Activated naive CD4-positive, alpha-beta T cell treated with Interleukin-2 at 50 U/mL for 16 hours (primary cell): ENCODE measurements at regions not wholly inside any gene's neighbourhood (a gene's known extent, or its start where the extent isn't known, plus 50 kb on each side); places are given as distances from the start of the nearest gene placed in this dataset.
"Not testable (repeated sequence)": the region's sequence is repeated elsewhere in the genome, so short reads cannot be mapped to it uniquely, and the experiment has no call there.

Experiments used
- DNase-seq: peaks from one replicate; pipeline ENCODE4 v3.0.0-alpha.2; 2020

- DNase-seq: no peak
These were observed 51.1 kb upstream of the JADE1 start for GRCh38 chr4:128758314-128758922.

GRCh38 chr4:128757712-128758111, 51.8 kb upstream of the JADE1 start:
- no peak for DNase-seq

GRCh38 chr4:128751354-128751753, 58.1 kb upstream of the JADE1 start:
- DNase-seq: no peak

- not testable (repeated sequence) for DNase-seq
These were observed 67.8 kb upstream of the JADE1 start for GRCh38 chr4:128741748-128742147.

GRCh38 chr4:128737098-128737513, 72.4 kb upstream of the JADE1 start:
- DNase-seq: no peak

GRCh38 chr4:128735714-128736113, 73.8 kb upstream of the JADE1 start:
- no peak for DNase-seq

GRCh38 chr4:128728190-128728589, 81.3 kb upstream of the JADE1 start:
- DNase-seq: no peak

GRCh38 chr4:128727658-128728057, 81.8 kb upstream of the JADE1 start:
- no peak for DNase-seq

GRCh38 chr4:128725405-128726055, 84.0 kb upstream of the JADE1 start:
- no peak for DNase-seq

- no peak for DNase-seq
These were observed 86.6 kb upstream of the JADE1 start for GRCh38 chr4:128722911-128723310.

- no peak for DNase-seq
These were observed 87.6 kb upstream of the JADE1 start for GRCh38 chr4:128721896-128722295.

GRCh38 chr4:128720270-128720669, 89.2 kb upstream of the JADE1 start:
- no peak for DNase-seq

- DNase-seq: no peak
These were observed 90.7 kb upstream of the JADE1 start for GRCh38 chr4:128718768-128719167.

GRCh38 chr4:128716338-128716737, 93.2 kb upstream of the JADE1 start:
- no peak for DNase-seq

GRCh38 chr4:128715616-128716015, 93.9 kb upstream of the JADE1 start:
- DNase-seq: no peak

GRCh38 chr4:128711361-128711760, 98.1 kb upstream of the JADE1 start:
- no peak for DNase-seq

GRCh38 chr4:128709268-128709667, 100.2 kb upstream of the JADE1 start:
- DNase-seq: no peak

GRCh38 chr4:128707864-128708263, 101.6 kb upstream of the JADE1 start:
- no peak for DNase-seq

GRCh38 chr4:128703948-128704347, 105.6 kb upstream of the JADE1 start:
- no peak for DNase-seq

GRCh38 chr4:128700659-128701350, 108.7 kb upstream of the JADE1 start:
- DNase-seq: no peak

- DNase-seq: no peak
These were observed 111.1 kb upstream of the JADE1 start for GRCh38 chr4:128698386-128698785.

- DNase-seq: no peak
These were observed 112.2 kb upstream of the JADE1 start for GRCh38 chr4:128697323-128697722.

- DNase-seq: no peak
These were observed 119.5 kb upstream of the JADE1 start for GRCh38 chr4:128690011-128690410.

- no peak for DNase-seq
These were observed 120.6 kb upstream of the JADE1 start for GRCh38 chr4:128688846-128689437.
